ENCODE measurements at regions not wholly inside any gene's neighbourhood (a gene's known extent, or its start where the extent isn't known, plus 50 kb on each side); places are given as distances from the start of the nearest gene placed in this dataset.
"Not testable (repeated sequence)": the region's sequence is repeated elsewhere in the genome, so short reads cannot be mapped to it uniquely, and the experiment has no call there.

- DNase-seq (ENCODE audit: low spot score in 2 of 2) (no peak), ATAC-seq (no peak)
- peaks cover 0 to 5% of the 10 kb centered on the region in 2 donors for H3K9me3 Mint-ChIP-seq
- no peaks in the 10 kb centered on the region for H3K36me3 Mint-ChIP-seq
- no peak overlapping the region for H3K27ac Mint-ChIP-seq
These were observed 456.6 kb upstream of the ARRDC3 start for GRCh38 chr5:91839721-91840120.

GRCh38 chr5:91839233-91839632, 456.1 kb upstream of the ARRDC3 start:
- ATAC-seq (no peak), DNase-seq (ENCODE audit: low spot score in 2 of 2) (no peak)
- H3K27ac Mint-ChIP-seq: no peak overlapping the region
- H3K9me3 Mint-ChIP-seq: peaks cover 0 to 5% of the 10 kb centered on the region in 2 donors
- no peaks in the 10 kb centered on the region for H3K36me3 Mint-ChIP-seq

DNA sequence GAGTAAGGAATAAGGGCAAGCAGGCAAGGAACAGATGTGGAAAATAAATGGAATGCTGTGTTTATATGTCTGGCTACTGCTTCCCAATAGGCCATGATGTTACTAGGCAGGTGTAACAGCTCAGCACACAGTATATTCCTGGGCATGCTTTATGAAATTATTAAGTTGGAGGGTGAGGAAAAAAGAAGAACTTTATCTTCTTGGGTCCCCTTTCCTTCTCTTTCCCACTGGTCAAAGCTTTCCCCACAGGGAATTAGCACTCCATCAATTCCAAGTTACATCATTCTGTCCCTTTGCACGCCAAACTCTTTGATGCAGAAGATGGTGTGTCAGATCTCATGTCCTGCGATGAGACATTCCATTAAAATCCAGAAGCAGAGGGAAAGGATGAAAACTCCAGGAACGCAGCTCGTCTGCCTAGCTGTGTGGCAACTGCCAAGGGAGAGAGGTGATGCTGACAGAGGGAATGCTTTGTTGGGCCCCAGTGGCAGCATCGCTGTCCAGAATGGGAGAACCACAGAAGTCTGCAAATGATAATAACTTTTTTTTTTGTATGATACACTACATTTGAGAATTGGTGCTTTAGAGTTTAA, 447.3 kb upstream of the ARRDC3 start:
- Mint-ChIP-seq H3K36me3 (no peaks in the 10 kb centered on the region), H3K27ac (no peak overlapping the region), H3K9me3 (peaks cover 3 to 9% of the 10 kb centered on the region in 2 donors)
- ATAC-seq (no peak), DNase-seq (ENCODE audit: low spot score in 2 of 2) (no peak)

DNA sequence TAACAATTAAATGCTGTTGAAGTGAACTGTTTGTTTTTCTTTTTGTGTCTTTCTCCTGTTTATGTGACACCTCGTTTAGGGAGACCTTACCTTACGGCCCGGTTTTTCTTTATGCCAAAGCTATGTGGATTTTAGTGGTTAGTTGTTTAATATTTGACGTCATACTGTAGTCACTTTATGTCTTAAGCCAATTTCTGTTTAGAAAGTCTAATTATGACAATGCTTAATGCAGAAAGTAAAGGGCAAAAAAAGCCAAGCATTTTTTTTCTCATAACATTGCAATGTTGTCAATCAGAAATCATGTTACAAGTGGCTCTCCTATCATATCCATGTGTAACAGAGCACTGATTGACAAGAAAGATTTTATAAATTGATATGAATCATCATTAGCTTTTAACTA, 442.5 kb upstream of the ARRDC3 start:
- ATAC-seq (no peak), DNase-seq (ENCODE audit: low spot score in 2 of 2) (no peak)
- Mint-ChIP-seq H3K36me3 (no peaks in the 10 kb centered on the region), H3K9me3 (peaks cover 3 to 4% of the 10 kb centered on the region in 2 donors), H3K27ac (no peak overlapping the region)

DNA sequence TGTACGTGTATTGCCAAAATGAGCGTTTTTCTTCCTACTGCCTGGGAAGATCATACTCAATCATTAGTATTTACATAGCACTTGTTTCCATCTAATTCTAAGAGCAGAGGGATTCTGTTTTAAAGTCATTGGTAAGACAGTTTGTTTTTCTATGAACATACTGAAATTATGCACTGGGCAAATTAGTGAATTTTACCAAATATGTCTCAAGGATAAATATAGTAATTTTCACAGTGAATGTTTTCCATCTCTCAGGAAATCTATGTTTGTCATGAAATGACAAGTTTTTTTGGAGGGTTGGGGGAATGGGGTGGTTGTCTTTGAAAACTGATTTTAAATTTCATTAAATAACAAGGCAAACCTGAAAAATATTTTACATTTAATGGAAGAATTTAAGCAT, 441.3 kb upstream of the ARRDC3 start:
- no peak overlapping the region for H3K27ac Mint-ChIP-seq
- no peak for DNase-seq (ENCODE audit: low spot score in 2 of 2)
- no peaks in the 10 kb centered on the region for H3K36me3 Mint-ChIP-seq
- no peak for ATAC-seq
- peaks cover 7 to 8% of the 10 kb centered on the region in 2 donors for H3K9me3 Mint-ChIP-seq

DNA sequence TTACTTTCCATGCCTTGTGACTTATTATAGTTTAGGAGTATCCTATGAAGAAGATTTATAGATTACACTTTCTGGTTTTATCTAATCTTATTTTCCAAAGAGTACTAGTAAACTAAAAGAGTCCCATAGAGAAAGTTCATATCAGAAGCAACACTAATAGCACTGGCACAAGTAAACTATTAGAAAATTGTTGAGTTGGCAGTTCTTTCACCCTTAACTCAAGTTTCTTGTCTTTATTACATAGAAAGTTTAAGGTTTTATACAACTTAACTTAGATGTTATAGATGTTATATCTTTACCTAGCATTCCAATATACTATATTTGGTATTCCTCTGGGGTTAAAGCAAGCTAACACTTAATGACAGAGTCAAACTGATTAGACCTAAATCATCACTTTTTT, 437.8 kb upstream of the ARRDC3 start:
- no peaks in the 10 kb centered on the region for H3K36me3 Mint-ChIP-seq
- no peak for ATAC-seq
- no peak for DNase-seq (ENCODE audit: low spot score in 2 of 2)
- H3K27ac Mint-ChIP-seq: no peak overlapping the region
- peaks cover 6 to 8% of the 10 kb centered on the region in 2 donors for H3K9me3 Mint-ChIP-seq

DNA sequence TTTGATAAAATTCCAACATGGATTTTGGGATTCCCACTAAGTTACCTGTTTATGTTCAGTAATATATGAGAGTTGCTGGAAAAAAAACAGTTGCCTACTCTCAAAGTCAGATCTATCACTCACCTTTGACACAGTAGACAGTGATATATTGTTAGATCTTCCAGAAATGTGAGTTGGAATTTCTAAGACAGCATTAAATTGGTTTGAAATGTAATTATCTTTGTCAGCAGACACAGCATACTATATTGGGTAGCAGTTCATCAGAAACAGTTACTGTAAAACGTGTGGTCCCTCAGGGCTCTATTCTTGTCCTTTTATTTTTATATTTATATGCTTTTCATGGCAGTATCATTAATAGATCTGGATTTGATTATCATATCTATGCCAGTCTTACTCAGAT, 433.6 kb upstream of the ARRDC3 start:
- ATAC-seq: no peak
- Mint-ChIP-seq H3K27ac (no peak overlapping the region), H3K36me3 (no peaks in the 10 kb centered on the region)

DNA sequence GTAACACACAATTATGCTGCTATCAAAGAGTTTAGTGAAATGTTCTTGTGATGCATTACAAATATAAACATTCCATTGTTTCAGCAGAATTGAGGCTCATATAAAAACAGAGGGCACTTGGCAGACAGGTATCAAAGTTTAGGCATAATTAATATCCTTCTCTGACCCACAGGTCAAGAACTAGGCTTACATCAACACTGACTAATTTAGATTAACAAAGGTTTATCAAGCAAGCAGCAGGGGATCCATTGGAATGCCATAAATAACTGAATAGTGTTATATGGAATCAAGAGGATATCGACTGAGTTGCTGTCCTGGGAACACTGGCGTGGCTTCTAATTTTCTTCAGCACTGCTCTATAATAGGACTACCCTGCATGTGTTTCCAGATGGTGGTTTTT, 414.5 kb upstream of the ARRDC3 start:
- H3K36me3 Mint-ChIP-seq: no peaks in the 10 kb centered on the region
- H3K9me3 Mint-ChIP-seq: peaks cover 10 to 11% of the 10 kb centered on the region in 2 donors
- ATAC-seq: no peak
- DNase-seq (ENCODE audit: low spot score in 2 of 2): no peak
- no peak overlapping the region for H3K27ac Mint-ChIP-seq

More for the DNA sequence above, 433.6 kb upstream of the ARRDC3 start:
- DNase-seq (ENCODE audit: low spot score in 2 of 2): no peak
- peaks cover 4 to 8% of the 10 kb centered on the region in 2 donors for H3K9me3 Mint-ChIP-seq

- DNase-seq (ENCODE audit: low spot score in 2 of 2) (no peak), ATAC-seq (no peak)
- no peaks in the 10 kb centered on the region for H3K9me3 Mint-ChIP-seq
- H3K36me3 Mint-ChIP-seq: no peaks in the 10 kb centered on the region
- H3K27ac Mint-ChIP-seq: no peak overlapping the region
These were observed 411.9 kb upstream of the ARRDC3 start for GRCh38 chr5:91794856-91795548.

DNA sequence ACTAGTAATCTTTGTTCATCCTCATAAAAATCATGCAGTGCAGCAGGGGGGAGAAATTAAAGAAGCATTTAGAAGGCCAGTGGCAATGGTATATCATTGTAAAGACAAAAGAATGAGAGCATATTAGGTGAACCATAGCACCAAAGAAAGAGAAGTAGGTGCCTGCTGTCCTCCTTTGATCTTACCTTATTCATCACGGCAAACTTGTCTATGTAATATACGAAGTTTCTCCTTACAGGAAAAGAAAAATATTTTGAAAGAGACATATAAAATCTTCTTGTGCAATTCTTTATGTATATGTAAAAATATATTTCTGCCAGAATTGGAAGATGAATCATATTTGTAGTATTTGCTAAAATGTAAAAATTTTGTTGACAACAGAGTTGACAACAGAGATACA, 411.3 kb upstream of the ARRDC3 start:
- Mint-ChIP-seq H3K9me3 (no peaks in the 10 kb centered on the region), H3K36me3 (no peaks in the 10 kb centered on the region), H3K27ac (no peak overlapping the region)
- no peak for ATAC-seq
- no peak for DNase-seq (ENCODE audit: low spot score in 2 of 2)

DNA sequence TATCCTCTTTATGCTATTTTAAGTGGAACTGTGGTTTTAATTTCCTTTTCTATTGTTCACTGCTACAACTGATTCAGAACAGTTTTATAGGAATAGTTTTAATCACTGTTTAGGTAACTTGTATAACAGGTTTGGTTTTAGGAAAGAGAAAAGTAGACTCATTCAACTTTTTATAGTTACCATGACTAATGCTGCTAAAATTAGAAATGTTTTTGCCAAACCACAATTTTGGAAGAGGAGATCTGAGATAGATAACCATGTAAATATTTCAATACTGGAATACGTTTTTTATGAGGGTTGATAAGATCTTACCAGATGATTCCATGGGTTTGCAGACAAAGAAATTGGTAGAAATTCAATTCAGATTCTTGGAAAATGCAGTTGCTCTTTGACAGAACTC, 404.6 kb upstream of the ARRDC3 start:
- Mint-ChIP-seq H3K27ac (no peak overlapping the region), H3K9me3 (peaks cover 0 to 3% of the 10 kb centered on the region in 2 donors), H3K36me3 (no peaks in the 10 kb centered on the region)
- ATAC-seq (no peak), DNase-seq (ENCODE audit: low spot score in 2 of 2) (no peak)

GRCh38 chr5:91777671-91778070, 394.6 kb upstream of the ARRDC3 start:
- DNase-seq (ENCODE audit: low spot score in 2 of 2): no peak
- Mint-ChIP-seq H3K27ac (no peak overlapping the region), H3K9me3 (peaks cover 5 to 6% of the 10 kb centered on the region in 2 donors), H3K36me3 (no peaks in the 10 kb centered on the region)
- no peak for ATAC-seq

- Mint-ChIP-seq H3K9me3 (peaks cover 5 to 6% of the 10 kb centered on the region in 2 donors), H3K27ac (no peak overlapping the region), H3K36me3 (no peaks in the 10 kb centered on the region)
- no peak for DNase-seq (ENCODE audit: low spot score in 2 of 2)
- ATAC-seq: no peak
These were observed 393.1 kb upstream of the ARRDC3 start for GRCh38 chr5:91776249-91776648.

GRCh38 chr5:91770400-91770799, 387.3 kb upstream of the ARRDC3 start:
- DNase-seq (ENCODE audit: low spot score in 2 of 2): no peak
- Mint-ChIP-seq H3K9me3 (peaks cover 3 to 4% of the 10 kb centered on the region in 2 donors), H3K36me3 (no peaks in the 10 kb centered on the region), H3K27ac (no peak overlapping the region)
- ATAC-seq: no peak

DNA sequence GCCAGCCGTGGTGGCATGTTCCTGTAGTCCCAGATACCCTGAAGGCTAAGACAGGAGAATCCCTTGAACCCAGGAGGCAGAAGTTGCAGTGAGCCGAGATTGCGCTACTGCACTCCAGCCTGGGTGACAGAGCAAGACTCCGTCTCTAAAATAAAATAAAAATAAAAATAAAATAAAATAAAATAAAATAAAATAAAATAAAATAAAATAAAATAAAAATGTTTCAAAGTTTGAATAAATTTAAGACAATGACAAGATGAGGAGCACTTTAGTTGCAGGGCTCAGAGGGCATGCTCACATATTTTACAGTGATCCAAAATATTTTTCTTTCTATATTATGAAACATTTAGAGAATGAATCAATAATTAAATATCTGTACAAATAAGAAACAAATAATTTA, 374.3 kb upstream of the ARRDC3 start:
- not testable (repeated sequence) for DNase-seq (ENCODE audit: low spot score in 2 of 2); H3K36me3 Mint-ChIP-seq; ATAC-seq; H3K9me3 Mint-ChIP-seq; H3K27ac Mint-ChIP-seq

- Mint-ChIP-seq H3K36me3 (no peaks in the 10 kb centered on the region), H3K9me3 (peaks cover under 1 to 8% of the 10 kb centered on the region in 2 donors), H3K27ac (no peak overlapping the region)
- ATAC-seq (no peak), DNase-seq (ENCODE audit: low spot score in 2 of 2) (no peak)
These were observed 371.9 kb upstream of the ARRDC3 start for GRCh38 chr5:91754990-91755389.

DNA sequence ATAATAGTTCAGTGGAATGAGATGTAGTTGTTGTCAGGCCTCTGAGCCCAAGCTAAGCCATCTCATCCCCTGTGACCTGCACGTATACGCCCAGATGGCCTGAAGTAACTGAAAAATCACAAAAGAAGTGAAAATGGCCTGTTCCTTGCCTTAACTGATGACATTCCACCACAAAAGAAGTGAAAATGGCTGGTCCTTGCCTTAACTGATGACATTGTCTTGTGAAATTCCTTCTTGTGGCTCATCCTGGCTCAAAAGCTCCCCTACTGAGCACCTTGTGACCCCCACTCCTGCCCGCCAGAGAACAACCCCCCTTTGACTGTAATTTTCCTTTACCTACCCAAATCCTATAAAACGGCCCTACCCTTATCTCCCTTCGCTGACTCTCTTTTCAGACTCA, 361.4 kb upstream of the ARRDC3 start:
- H3K27ac Mint-ChIP-seq; DNase-seq (ENCODE audit: low spot score in 2 of 2); ATAC-seq; H3K36me3 Mint-ChIP-seq: not testable (repeated sequence)
- peaks cover 6 to 10% of the 10 kb centered on the region in 2 donors for H3K9me3 Mint-ChIP-seq

DNA sequence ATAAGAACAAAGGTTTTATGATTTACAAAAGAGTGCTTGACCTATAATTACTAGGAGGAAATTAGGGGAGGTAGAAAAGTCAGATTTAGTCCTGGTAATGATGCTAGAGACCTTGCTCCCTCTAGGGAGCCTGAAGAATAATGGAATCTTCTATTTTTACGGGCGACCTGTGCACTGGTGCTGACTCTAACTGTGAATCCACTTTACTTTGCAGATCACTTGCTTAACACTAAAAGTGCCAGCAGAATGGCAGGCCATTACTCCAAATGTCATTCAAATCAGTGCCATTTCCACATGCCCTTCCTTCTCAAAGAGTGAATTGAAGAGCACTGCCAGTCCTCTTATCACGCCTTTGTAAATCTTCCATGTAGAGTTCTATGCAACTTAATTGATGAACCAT, 359.4 kb upstream of the ARRDC3 start:
- no peak for DNase-seq (ENCODE audit: low spot score in 2 of 2)
- no peaks in the 10 kb centered on the region for H3K36me3 Mint-ChIP-seq
- no peak overlapping the region for H3K27ac Mint-ChIP-seq
- peaks cover 6 to 10% of the 10 kb centered on the region in 2 donors for H3K9me3 Mint-ChIP-seq
- ATAC-seq: no peak

All from activated naive CD4-positive, alpha-beta T cell treated with anti-CD3 and anti-CD28 coated beads, Interleukin-2, amount 50 U/mL, for 72 hours (primary cell).